ENCODE measurements at regions not wholly inside any gene's neighbourhood (a gene's known extent, or its start where the extent isn't known, plus 50 kb on each side); places are given as distances from the start of the nearest gene placed in this dataset.

DNA sequence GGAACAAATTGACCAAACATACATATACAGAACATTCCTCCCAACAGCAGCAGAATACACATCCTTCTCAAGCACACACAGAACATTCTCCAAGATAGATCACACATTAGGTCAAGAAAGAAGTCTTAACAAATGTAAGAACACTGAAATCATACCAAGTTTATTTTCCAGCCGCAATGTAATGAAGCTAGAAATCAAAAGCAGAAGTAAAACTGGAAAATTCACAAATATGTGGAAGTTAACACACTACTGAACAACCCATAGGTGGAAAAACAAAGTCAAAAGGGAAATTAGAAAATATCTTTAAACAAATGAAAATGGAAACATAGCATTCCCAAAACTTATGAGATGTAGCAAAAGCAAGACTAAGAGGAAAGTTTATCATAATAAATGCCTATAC lies 692.6 kb downstream of the DIAPH3 start:
- FAIRE-seq (no peak), DNase-seq (ENCODE audit: insufficient read length, low spot score) (no peak)
- TF ChIP-seq POU2F2 (IDR thresholded peaks at IDR 0.05; ENCODE audit: low read depth, low read length) = no peak
- TF ChIP-seq PAX5 (IDR thresholded peaks at IDR 0.05; ENCODE audit: insufficient read depth, low read length, severe bottlenecking) = no peak

DNA sequence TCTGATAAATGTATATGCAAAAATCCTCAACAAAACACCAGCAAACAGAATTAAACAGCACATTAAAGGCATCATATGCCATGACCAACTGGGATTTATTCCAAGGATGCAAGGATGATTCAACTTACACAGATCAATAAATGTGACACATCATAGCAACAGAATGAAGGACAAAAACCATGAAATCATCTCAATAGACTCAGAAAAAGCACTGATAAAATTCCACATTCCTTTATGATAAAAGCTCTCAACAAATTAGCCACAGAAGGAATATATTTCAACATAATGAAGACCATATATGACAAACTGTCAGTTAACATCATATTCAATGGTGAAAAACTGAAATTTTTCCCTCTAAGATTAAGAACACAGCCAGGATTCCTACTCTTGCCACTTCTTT lies 691.6 kb downstream of the DIAPH3 start:
- no peak for TF ChIP-seq POLR2AphosphoS5 (IDR thresholded peaks at IDR 0.05; ENCODE audit: low read depth, low read length)
- TF ChIP-seq POU2F2 (IDR thresholded peaks at IDR 0.05; ENCODE audit: low read depth, low read length) = no peak
- TF ChIP-seq PAX5 (IDR thresholded peaks at IDR 0.05; ENCODE audit: insufficient read depth, low read length, severe bottlenecking) = no peak
- TF ChIP-seq POLR2A (IDR thresholded peaks at IDR 0.05; ENCODE audit: low read depth, low read length) = no peak
- no peak for TF ChIP-seq TAF1 (IDR thresholded peaks at IDR 0.05; ENCODE audit: low read depth, low read length)
- no peak for TF ChIP-seq SPI1 (IDR thresholded peaks at IDR 0.05; ENCODE audit: low read depth, low read length)
- FAIRE-seq = no peak

DNA sequence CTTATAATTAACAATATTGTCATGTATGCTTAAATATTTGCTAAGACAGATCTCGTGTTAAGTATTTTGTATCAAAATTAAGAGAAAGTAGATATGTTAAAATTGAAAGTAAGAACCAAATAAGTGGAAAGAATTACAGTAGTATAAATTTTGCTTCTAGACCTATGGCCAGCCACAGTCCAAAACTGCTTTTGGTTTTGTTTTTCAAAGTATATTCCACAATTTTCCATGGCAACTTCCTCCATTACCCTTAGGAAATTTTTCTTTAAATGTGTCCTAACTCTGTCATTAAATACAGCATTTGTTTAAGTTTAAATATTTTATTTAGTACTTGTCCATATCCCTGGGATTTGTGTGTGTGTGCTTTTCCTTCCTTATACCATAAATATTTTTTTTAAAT lies 689.0 kb downstream of the DIAPH3 start:
- FAIRE-seq = no peak

More for the DNA sequence above, 691.6 kb downstream of the DIAPH3 start:
- no peak for DNase-seq (ENCODE audit: insufficient read length, low spot score)

DNA sequence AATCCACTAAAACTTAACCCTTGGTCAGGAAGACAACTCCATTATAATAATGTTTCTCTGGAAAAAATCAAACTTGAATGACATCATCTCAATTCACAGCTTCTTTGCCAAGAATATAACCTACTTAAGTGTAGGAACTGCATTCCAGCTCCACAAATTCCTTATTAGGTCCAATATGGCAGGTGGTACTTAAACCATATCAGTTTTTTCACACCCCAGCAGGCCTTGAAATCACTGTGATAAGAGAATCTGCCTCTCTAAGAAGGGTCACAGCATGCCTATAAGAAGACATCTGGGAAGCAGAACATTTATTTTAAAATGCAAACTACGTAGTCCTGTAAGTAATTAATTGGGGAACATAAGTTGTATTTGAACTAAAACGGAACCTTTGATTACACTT lies 687.8 kb downstream of the DIAPH3 start:
- no peak for DNase-seq (ENCODE audit: insufficient read length, low spot score)
- no peak for TF ChIP-seq POLR2A (IDR thresholded peaks at IDR 0.05; ENCODE audit: low read depth, low read length)
- no peak for TF ChIP-seq PAX5 (IDR thresholded peaks at IDR 0.05; ENCODE audit: insufficient read depth, low read length, severe bottlenecking)
- no peak for TF ChIP-seq POU2F2 (IDR thresholded peaks at IDR 0.05; ENCODE audit: low read depth, low read length)
- no peak for TF ChIP-seq POLR2AphosphoS5 (IDR thresholded peaks at IDR 0.05; ENCODE audit: low read depth, low read length)
- no peak for TF ChIP-seq TAF1 (IDR thresholded peaks at IDR 0.05; ENCODE audit: low read depth, low read length)
- FAIRE-seq = no peak

More for the DNA sequence above, 689.0 kb downstream of the DIAPH3 start:
- no peak for DNase-seq (ENCODE audit: insufficient read length, low spot score)
- TF ChIP-seq POLR2A (IDR thresholded peaks at IDR 0.05; ENCODE audit: low read depth, low read length) (no peak), SPI1 (IDR thresholded peaks at IDR 0.05; ENCODE audit: low read depth, low read length) (no peak), POLR2AphosphoS5 (IDR thresholded peaks at IDR 0.05; ENCODE audit: low read depth, low read length) (no peak), TAF1 (IDR thresholded peaks at IDR 0.05; ENCODE audit: low read depth, low read length) (no peak), PAX5 (IDR thresholded peaks at IDR 0.05; ENCODE audit: insufficient read depth, low read length, severe bottlenecking) (no peak), POU2F2 (IDR thresholded peaks at IDR 0.05; ENCODE audit: low read depth, low read length) (no peak)

DNA sequence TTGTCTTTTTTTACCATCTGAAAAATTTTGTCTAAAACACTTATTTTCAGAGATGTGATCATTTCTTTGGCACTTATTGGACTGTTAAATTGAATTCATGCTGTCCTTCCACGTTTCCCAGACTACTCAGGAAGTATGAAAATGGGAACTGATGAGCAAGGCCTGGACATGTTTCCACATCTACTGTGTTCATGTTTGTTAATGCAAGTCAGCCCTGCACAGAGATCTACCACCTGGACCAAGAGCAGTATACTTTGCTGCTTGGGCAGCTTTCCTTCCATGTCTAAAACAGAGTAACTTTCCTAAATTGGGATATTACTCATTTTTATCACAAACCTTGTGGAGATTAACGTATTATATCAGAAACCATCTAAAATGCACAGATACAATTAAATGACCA lies 687.4 kb downstream of the DIAPH3 start:
- no peak for FAIRE-seq
- TF ChIP-seq POLR2A (IDR thresholded peaks at IDR 0.05; ENCODE audit: low read depth, low read length) (no peak), SPI1 (IDR thresholded peaks at IDR 0.05; ENCODE audit: low read depth, low read length) (no peak), POU2F2 (IDR thresholded peaks at IDR 0.05; ENCODE audit: low read depth, low read length) (no peak), PAX5 (IDR thresholded peaks at IDR 0.05; ENCODE audit: insufficient read depth, low read length, severe bottlenecking) (no peak), POLR2AphosphoS5 (IDR thresholded peaks at IDR 0.05; ENCODE audit: low read depth, low read length) (no peak), TAF1 (IDR thresholded peaks at IDR 0.05; ENCODE audit: low read depth, low read length) (no peak)
- no peak for DNase-seq (ENCODE audit: insufficient read length, low spot score)

DNA sequence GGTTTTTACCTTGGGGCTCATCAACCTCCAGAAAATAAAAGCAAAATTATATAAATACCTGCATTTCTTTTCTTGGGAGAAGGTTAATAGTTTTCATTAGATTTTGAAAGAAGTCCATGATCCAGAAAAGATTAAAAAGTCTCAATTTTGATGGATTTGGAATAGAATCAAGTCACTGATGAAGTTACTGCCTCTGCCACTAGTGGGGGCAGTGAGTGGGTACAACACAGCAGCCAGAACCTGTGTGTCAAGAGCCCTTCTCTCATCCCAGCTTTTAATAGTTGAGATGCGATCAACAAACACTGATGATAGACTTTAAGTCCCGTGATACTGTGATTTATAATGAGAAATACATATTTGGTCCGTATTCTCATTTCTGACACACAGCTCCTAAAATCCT lies 686.7 kb downstream of the DIAPH3 start:
- FAIRE-seq (no peak), DNase-seq (ENCODE audit: insufficient read length, low spot score) (no peak)
- no peak for TF ChIP-seq POLR2A (IDR thresholded peaks at IDR 0.05; ENCODE audit: low read depth, low read length)

DNA sequence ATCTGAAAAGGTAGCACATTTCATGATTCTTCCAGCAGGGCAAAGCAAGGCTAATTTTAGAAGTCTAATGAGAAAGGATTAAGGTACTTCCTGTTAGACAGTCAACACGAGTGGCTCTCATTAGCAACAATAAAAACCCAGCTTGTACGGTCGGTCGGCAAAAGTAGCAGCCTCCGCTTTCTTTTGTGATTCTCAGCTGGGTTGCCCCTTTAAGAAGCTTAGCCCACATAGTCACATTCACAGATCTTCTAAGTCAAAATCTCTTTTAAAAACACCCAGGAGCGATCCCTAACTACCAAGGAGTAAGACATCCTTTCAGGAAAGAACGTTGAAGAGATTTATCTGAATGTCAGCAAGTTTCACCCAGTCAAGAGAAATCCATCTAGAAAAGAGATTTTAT lies 684.8 kb downstream of the DIAPH3 start:
- TF ChIP-seq POLR2AphosphoS5 (IDR thresholded peaks at IDR 0.05; ENCODE audit: low read depth, low read length) (no peak), PAX5 (IDR thresholded peaks at IDR 0.05; ENCODE audit: insufficient read depth, low read length, severe bottlenecking) (no peak), SPI1 (IDR thresholded peaks at IDR 0.05; ENCODE audit: low read depth, low read length) (no peak), POLR2A (IDR thresholded peaks at IDR 0.05; ENCODE audit: low read depth, low read length) (no peak), POU2F2 (IDR thresholded peaks at IDR 0.05; ENCODE audit: low read depth, low read length) (no peak), TAF1 (IDR thresholded peaks at IDR 0.05; ENCODE audit: low read depth, low read length) (no peak)
- DNase-seq (ENCODE audit: insufficient read length, low spot score) (no peak), FAIRE-seq (no peak)

DNA sequence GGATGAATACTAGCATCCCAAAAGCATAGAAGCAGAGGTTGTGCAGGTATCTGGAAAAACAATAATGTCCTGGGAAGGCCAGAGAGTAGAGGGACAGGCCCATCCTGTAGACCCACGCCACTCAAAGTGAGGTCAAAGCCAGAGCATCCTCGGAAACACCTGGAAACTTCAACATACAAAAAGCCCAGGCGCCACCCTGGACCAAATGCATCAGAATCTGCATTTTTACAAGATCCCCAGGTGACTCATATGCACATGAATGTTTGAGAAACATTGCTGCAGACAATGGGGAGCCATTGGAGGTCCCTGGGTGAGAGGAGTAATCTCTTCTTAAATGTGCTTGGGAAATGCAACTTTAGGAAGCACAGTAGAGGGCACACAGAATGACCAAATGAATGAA lies 684.1 kb downstream of the DIAPH3 start:
- TF ChIP-seq SPI1 (IDR thresholded peaks at IDR 0.05; ENCODE audit: low read depth, low read length) = no peak
- TF ChIP-seq TAF1 (IDR thresholded peaks at IDR 0.05; ENCODE audit: low read depth, low read length) = no peak
- no peak for TF ChIP-seq POLR2AphosphoS5 (IDR thresholded peaks at IDR 0.05; ENCODE audit: low read depth, low read length)
- no peak for TF ChIP-seq PAX5 (IDR thresholded peaks at IDR 0.05; ENCODE audit: insufficient read depth, low read length, severe bottlenecking)
- FAIRE-seq = no peak

DNA sequence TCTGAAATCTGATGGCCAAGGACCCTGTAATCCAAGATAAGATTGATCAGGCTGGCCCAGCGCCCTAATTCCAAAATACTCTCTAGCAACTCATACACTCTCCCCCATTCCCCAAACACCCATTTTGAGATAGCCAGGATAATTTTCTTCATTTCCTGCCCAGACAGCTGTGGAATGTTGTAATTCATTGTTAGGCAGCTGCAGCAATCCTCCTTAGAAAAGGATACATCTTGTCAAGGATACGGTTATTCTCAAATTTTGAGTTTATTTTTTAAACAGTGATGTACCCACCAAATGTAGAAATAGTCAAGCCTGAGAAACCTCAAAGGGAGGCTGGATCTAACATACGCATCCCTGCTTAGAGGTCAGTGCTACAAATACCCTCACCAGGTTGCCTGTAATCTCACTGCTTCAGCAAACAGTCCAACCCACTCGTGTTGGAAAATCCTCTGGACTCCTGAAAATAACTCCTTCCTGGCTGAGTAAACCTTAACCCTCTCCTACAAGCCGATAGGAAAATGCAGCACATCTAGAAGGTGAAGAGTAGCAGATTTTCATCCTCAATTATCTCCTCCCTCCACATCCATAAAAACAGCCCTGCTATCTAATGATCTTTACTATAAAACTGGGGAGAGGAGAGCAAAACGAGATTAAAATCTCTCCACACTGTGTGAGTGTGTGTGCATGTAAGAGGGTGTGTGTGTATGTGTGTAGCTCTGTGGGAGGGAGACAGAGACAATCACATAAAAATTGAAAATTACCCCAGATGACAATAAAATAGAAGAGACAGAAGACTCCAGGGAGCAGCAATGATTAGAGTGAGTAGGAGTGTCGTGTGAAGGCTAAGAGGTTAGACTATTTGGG lies 683.1 kb downstream of the DIAPH3 start:
- TF ChIP-seq SPI1 (IDR thresholded peaks at IDR 0.05; ENCODE audit: low read depth, low read length) (no peak), TAF1 (IDR thresholded peaks at IDR 0.05; ENCODE audit: low read depth, low read length) (no peak), POU2F2 (IDR thresholded peaks at IDR 0.05; ENCODE audit: low read depth, low read length) (no peak), POLR2AphosphoS5 (IDR thresholded peaks at IDR 0.05; ENCODE audit: low read depth, low read length) (no peak), PAX5 (IDR thresholded peaks at IDR 0.05; ENCODE audit: insufficient read depth, low read length, severe bottlenecking) (no peak), POLR2A (IDR thresholded peaks at IDR 0.05; ENCODE audit: low read depth, low read length) (no peak)
- FAIRE-seq (no peak), DNase-seq (ENCODE audit: insufficient read length, low spot score) (no peak)

More for the DNA sequence above, 684.1 kb downstream of the DIAPH3 start:
- no peak for DNase-seq (ENCODE audit: insufficient read length, low spot score)

DNA sequence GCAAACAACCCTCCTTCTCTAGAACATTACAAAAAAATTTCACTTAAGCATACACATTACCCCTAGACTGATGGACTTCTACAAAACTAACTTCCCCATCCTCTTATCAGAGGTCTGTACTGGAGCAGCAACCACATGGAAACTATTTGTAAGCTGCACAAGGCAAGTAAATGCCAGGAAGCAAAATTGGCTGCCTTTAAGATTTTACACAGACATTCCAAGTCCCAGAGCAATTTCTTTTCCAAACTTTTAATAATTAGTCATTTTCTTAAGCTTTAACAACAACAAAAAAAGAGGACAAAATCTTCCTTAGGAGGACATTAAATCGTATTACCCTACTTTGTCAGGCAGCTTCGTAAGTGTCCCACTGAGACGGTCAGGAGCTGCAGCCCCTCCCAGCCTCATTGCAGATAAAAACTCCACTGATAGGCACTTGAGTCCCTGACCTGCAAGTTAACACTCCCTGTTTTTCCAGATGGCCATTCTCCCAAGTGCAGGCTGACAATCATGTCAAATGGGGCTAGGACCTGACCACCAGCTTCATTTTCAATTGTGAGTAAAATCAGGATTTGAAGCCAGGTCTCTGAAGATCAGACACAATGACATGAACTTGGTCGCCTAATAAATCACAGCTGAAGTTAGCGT lies 680.1 kb downstream of the DIAPH3 start:
- TF ChIP-seq POLR2A (IDR thresholded peaks at IDR 0.05; ENCODE audit: low read depth, low read length) (no peak), POLR2AphosphoS5 (IDR thresholded peaks at IDR 0.05; ENCODE audit: low read depth, low read length) (no peak), PAX5 (IDR thresholded peaks at IDR 0.05; ENCODE audit: insufficient read depth, low read length, severe bottlenecking) (no peak), POU2F2 (IDR thresholded peaks at IDR 0.05; ENCODE audit: low read depth, low read length) (no peak), TAF1 (IDR thresholded peaks at IDR 0.05; ENCODE audit: low read depth, low read length) (no peak), SPI1 (IDR thresholded peaks at IDR 0.05; ENCODE audit: low read depth, low read length) (no peak)
- DNase-seq (ENCODE audit: insufficient read length, low spot score) = no peak
- no peak for FAIRE-seq

Measured in GM12891 (cell line).